ENCODE measurements at regions not wholly inside any gene's neighbourhood (a gene's known extent, or its start where the extent isn't known, plus 50 kb on each side); places are given as distances from the start of the nearest gene placed in this dataset.
"Not testable (repeated sequence)": the region's sequence is repeated elsewhere in the genome, so short reads cannot be mapped to it uniquely, and the experiment has no call there.

GRCh38 chr6:85343428-85343827 is 106.5 kb upstream of the NT5E start:
- TF ChIP-seq CTCF (IDR thresholded peaks at IDR 0.05; ENCODE audit: low read depth, low read length, poor library complexity, severe bottlenecking) (no peak), EZH2phosphoT487 (IDR thresholded peaks at IDR 0.05; ENCODE audit: borderline replicate concordance, low read length) (no peak)
- no peaks in the 10 kb centered on the region for H3F3A ChIP-seq (ENCODE audit: control insufficient read depth, insufficient read depth)
- H3K36me3 ChIP-seq (ENCODE audit: control insufficient read depth, low read length) = no peaks in the 10 kb centered on the region
- no peaks in the 10 kb centered on the region for H3K79me2 ChIP-seq (ENCODE audit: control insufficient read depth, low read length)
- no peaks in the 10 kb centered on the region for H3K9me2 ChIP-seq (replicated peaks; ENCODE audit: control insufficient read depth, low read length)
- no peak overlapping the region for H3K4me2 ChIP-seq (ENCODE audit: low read length)
- H3K4me3 ChIP-seq (ENCODE audit: low read length) = no peak overlapping the region
- H3K27ac ChIP-seq (ENCODE audit: low read depth, low read length) = no peak overlapping the region
- H3K27me3 ChIP-seq (ENCODE audit: control insufficient read depth, low read length) = no peaks in the 10 kb centered on the region
- H4K20me1 ChIP-seq (ENCODE audit: control insufficient read depth, insufficient read depth, low read depth, low read length) = no peaks in the 10 kb centered on the region
- no peaks in the 10 kb centered on the region for H3K9me3 ChIP-seq (ENCODE audit: control insufficient read depth, insufficient read depth, low read length)
- no peaks in the 10 kb centered on the region for H3K4me1 ChIP-seq (ENCODE audit: control insufficient read depth, low read length)

GRCh38 chr6:85329196-85329595 is 120.7 kb upstream of the NT5E start:
- H3K27me3 ChIP-seq (ENCODE audit: control insufficient read depth, low read length) = no peaks in the 10 kb centered on the region
- H3K9me2 ChIP-seq (replicated peaks; ENCODE audit: control insufficient read depth, low read length) = no peaks in the 10 kb centered on the region

GRCh38 chr6:85325811-85326210 is 124.1 kb upstream of the NT5E start:
- H3F3A ChIP-seq (ENCODE audit: control insufficient read depth, insufficient read depth); H3K4me1 ChIP-seq (ENCODE audit: control insufficient read depth, low read length); H3K36me3 ChIP-seq (ENCODE audit: control insufficient read depth, low read length); H4K20me1 ChIP-seq (ENCODE audit: control insufficient read depth, insufficient read depth, low read depth, low read length); H3K9me2 ChIP-seq (replicated peaks; ENCODE audit: control insufficient read depth, low read length); H3K4me2 ChIP-seq (ENCODE audit: low read length); H3K27me3 ChIP-seq (ENCODE audit: control insufficient read depth, low read length); H3K9me3 ChIP-seq (ENCODE audit: control insufficient read depth, insufficient read depth, low read length); H3K79me2 ChIP-seq (ENCODE audit: control insufficient read depth, low read length); H3K27ac ChIP-seq (ENCODE audit: low read depth, low read length); H3K4me3 ChIP-seq (ENCODE audit: low read length): not testable (repeated sequence)

More at GRCh38 chr6:85329196-85329595, 120.7 kb upstream of the NT5E start:
- H3K27ac ChIP-seq (ENCODE audit: low read depth, low read length) = no peak overlapping the region
- H3K9me3 ChIP-seq (ENCODE audit: control insufficient read depth, insufficient read depth, low read length) = no peaks in the 10 kb centered on the region
- no peaks in the 10 kb centered on the region for H3K36me3 ChIP-seq (ENCODE audit: control insufficient read depth, low read length)
- TF ChIP-seq EZH2phosphoT487 (IDR thresholded peaks at IDR 0.05; ENCODE audit: borderline replicate concordance, low read length) = no peak
- no peak for TF ChIP-seq CTCF (IDR thresholded peaks at IDR 0.05; ENCODE audit: low read depth, low read length, poor library complexity, severe bottlenecking)
- no peaks in the 10 kb centered on the region for H3K4me1 ChIP-seq (ENCODE audit: control insufficient read depth, low read length)
- no peaks in the 10 kb centered on the region for H3F3A ChIP-seq (ENCODE audit: control insufficient read depth, insufficient read depth)
- no peaks in the 10 kb centered on the region for H4K20me1 ChIP-seq (ENCODE audit: control insufficient read depth, insufficient read depth, low read depth, low read length)
- no peak overlapping the region for H3K4me2 ChIP-seq (ENCODE audit: low read length)
- H3K79me2 ChIP-seq (ENCODE audit: control insufficient read depth, low read length) = no peaks in the 10 kb centered on the region
- no peak overlapping the region for H3K4me3 ChIP-seq (ENCODE audit: low read length)

GRCh38 chr6:85323435-85324040 is 126.3 kb upstream of the NT5E start:
- Histone ChIP-seq H3K4me3 (ENCODE audit: low read length) (no peak overlapping the region), H4K20me1 (ENCODE audit: control insufficient read depth, insufficient read depth, low read depth, low read length) (0 out of 2 replicates have a peak, but pooled peaks cover 2% of the 10 kb centered on the region), H3K79me2 (ENCODE audit: control insufficient read depth, low read length) (no peaks in the 10 kb centered on the region), H3K9me2 (replicated peaks; ENCODE audit: control insufficient read depth, low read length) (no peaks in the 10 kb centered on the region), H3K27me3 (ENCODE audit: control insufficient read depth, low read length) (no peaks in the 10 kb centered on the region), H3F3A (ENCODE audit: control insufficient read depth, insufficient read depth) (no peaks in the 10 kb centered on the region), H3K27ac (ENCODE audit: low read depth, low read length) (no peak overlapping the region), H3K9me3 (ENCODE audit: control insufficient read depth, insufficient read depth, low read length) (no peaks in the 10 kb centered on the region), H3K4me2 (ENCODE audit: low read length) (no peak overlapping the region), H3K36me3 (ENCODE audit: control insufficient read depth, low read length) (no peaks in the 10 kb centered on the region), H3K4me1 (ENCODE audit: control insufficient read depth, low read length) (no peaks in the 10 kb centered on the region)
- peak; percentile 91 for TF ChIP-seq CTCF (IDR thresholded peaks at IDR 0.05; ENCODE audit: low read depth, low read length, poor library complexity, severe bottlenecking)
- no peak for TF ChIP-seq EZH2phosphoT487 (IDR thresholded peaks at IDR 0.05; ENCODE audit: borderline replicate concordance, low read length)

All from DOHH2 (cell line).